ENCODE measurements at regions not wholly inside any gene's neighbourhood (a gene's known extent, or its start where the extent isn't known, plus 50 kb on each side); places are given as distances from the start of the nearest gene placed in this dataset.
"Not testable (repeated sequence)": the region's sequence is repeated elsewhere in the genome, so short reads cannot be mapped to it uniquely, and the experiment has no call there.

DNA sequence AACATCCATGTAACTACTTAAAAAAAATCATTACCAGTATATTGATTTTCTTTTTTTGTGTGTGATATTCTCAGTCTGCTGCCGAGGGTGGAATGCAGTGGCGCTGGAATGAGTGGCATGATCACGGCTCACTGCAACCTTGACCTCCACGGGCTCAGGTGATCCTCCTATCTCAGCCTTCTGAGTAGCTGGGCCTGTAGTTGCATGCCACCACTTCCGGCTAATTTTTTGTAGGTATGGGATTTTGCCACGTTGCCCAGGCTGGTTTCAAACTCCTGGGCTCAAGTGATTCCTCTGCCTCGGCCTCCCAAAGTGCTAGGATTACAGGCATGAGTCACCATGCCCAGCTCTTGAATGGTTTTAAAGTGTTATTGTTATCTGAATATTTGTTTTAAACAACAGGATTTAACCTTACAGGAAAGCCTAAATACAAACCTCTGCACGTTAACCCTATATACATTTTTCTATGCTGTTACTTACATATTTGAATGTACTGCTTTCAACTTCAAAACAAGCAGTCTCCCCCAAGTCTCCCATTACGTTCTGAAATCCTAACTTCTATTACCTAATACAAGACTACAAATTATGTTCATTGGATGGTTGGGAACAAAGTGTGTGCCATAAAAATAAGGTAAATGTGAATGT, 61.7 kb downstream of the KPNA2 start:
- H3K4me3 ChIP-seq (ENCODE audit: low read depth, low read length) = no peak overlapping the region
- DNase-seq (ENCODE audit: low read depth) = no peak
- TF ChIP-seq, protein P1, sequence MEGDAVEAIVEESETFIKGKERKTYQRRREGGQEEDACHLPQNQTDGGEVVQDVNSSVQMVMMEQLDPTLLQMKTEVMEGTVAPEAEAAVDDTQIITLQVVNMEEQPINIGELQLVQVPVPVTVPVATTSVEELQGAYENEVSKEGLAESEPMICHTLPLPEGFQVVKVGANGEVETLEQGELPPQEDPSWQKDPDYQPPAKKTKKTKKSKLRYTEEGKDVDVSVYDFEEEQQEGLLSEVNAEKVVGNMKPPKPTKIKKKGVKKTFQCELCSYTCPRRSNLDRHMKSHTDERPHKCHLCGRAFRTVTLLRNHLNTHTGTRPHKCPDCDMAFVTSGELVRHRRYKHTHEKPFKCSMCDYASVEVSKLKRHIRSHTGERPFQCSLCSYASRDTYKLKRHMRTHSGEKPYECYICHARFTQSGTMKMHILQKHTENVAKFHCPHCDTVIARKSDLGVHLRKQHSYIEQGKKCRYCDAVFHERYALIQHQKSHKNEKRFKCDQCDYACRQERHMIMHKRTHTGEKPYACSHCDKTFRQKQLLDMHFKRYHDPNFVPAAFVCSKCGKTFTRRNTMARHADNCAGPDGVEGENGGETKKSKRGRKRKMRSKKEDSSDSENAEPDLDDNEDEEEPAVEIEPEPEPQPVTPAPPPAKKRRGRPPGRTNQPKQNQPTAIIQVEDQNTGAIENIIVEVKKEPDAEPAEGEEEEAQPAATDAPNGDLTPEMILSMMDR (IDR thresholded peaks at IDR 0.05; ENCODE audit: low read depth, low read length, missing control alignments) = no peak

DNA sequence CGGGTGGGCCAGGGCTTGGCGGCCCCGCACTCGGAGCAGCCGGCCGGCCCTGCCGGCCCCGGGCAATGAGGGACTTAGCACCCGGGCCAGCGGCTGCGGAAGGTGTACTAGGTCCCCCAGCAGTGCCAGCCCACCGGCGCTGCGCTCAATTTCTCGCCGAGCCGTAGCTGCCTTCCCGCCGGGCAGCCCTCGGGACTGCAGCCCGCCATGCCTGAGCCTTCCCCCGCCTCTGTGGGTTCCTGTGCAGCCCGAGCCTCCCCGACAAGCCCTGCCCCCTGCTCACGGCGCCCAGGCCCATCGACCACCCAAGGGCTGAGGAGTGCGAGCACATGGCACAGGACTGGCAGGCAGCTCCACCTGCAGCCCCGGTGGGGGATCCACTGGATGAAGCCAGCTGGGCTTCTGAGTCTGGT, 63.8 kb downstream of the KPNA2 start:
- not testable (repeated sequence) for H3K4me3 ChIP-seq (ENCODE audit: low read depth, low read length); DNase-seq (ENCODE audit: low read depth)

DNA sequence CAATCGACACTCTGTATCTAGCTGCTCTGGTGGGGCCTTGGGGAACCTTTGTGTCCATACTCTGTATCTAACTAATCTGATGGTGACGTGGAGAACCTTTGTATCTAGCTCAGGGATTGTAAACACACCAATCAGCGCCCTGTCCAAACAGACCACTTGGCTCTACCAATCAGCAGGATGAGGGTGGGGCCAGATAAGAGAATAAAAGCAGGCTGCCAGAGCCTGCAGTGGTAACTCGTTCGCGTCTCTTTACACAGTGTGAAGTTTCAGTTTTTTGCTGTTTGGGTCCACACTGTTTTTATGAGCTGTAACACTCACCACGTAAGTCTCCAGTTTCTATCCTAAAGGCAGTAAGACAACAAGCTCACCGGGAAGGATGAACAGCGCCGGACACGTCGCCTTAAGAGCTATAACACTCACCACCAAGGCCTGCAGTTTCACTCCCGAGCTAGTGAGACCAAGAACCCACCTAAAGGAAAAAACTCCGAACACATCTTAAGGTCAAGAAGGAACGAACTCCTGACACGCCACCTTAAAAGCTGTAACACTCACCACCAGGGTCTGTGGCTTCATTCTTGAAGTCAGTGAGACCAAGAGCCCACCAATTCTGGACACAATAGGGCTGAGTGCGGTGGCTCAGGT, 64.6 kb downstream of the KPNA2 start:
- DNase-seq (ENCODE audit: low read depth) = no peak
- no peak overlapping the region for H3K4me3 ChIP-seq (ENCODE audit: low read depth, low read length)
- TF ChIP-seq, protein P1 (IDR thresholded peaks at IDR 0.05; ENCODE audit: low read depth, low read length, missing control alignments) = no peak

DNA sequence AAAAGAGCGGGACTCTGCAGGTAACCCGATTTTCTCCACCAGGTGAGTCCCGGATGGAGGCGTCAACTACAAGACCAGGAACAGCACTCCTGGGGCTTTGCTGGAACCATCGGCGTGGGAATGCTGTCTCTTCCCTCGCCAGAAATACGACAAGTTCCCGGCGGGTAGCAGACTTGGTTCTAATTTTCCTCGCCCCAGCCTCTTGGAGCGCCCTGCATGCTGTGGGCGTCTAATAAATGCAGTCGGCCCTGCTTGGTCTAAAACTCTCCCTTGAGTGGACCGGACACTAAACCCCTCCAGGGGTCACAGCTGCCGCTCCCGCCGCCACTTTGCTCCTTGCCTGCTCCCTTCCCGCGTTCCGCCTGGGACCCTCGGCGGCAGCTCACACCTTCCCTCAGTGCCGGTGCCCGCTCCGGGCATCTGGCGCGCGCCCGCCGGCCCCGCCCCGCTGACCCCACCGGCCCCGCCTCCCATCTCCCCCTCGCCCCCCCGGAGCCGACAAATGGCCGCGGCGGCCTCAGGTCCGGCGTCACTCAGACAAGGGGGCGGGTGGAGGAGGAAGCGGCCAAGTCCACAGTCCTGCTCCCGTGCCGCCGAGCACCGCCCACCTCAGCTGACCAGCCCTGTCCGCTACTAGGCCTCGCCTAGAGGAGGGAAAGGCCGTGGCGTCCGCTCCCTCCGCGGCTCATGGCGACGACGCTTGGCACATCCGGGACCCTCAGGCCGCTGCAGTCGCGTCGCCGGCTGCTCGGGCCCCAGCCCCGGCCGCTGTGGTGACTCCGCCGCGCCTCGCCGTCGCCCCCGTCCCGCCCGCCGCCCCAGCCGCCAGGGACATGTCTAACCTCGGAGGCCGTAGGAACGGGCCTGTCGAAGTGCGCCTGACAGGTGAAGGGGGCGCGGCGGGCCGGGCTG, 65.8 kb downstream of the KPNA2 start:
- H3K4me3 ChIP-seq (ENCODE audit: low read depth, low read length) = peak overlapping the region; percentile 65
- TF ChIP-seq, protein P1 (IDR thresholded peaks at IDR 0.05; ENCODE audit: low read depth, low read length, missing control alignments) = no peak
- no peak for DNase-seq (ENCODE audit: low read depth)

DNA sequence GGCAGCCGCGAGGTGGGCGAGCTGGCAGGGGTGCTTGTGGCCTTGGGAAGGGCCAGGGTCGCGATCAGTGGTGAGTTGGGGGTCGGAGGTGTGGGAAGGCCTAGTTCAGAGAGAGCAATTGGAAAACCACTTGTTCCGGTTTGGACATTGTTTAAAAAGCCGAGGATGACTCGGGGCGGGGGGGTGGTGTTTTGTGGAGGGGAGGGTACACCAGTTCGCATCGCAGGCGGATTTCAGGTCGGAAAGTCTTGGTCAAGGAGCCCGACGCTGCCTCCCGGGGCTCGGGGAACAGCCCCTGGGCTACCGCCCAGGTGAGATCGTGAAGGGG, 66.4 kb downstream of the KPNA2 start:
- peak overlapping the region; percentile 65 for H3K4me3 ChIP-seq (ENCODE audit: low read depth, low read length)
- DNase-seq (ENCODE audit: low read depth) = no peak
- TF ChIP-seq, protein P1 (IDR thresholded peaks at IDR 0.05; ENCODE audit: low read depth, low read length, missing control alignments) = no peak

DNA sequence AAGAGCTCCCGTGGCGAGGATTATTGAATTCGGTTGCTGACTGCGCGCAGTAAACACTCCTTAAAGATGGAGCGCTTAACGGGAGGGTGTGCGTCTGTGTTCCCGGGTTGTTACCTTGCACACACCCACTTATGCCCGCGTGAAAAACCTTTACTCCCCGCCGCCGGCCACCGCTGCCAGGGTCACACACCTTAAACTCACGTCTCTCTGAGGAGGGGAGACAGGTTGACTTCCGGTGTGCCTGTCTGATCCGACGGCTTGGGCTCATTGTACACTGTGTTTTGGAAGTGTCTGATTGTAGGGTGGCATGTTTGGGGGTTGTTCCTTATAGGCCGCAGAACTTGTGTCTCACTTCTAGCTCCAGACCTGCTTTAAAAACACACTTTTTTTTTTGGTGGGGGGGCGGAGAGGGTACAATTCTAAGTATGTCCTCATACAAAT, 66.8 kb downstream of the KPNA2 start:
- TF ChIP-seq, protein P1 (IDR thresholded peaks at IDR 0.05; ENCODE audit: low read depth, low read length, missing control alignments) = no peak
- no peak for DNase-seq (ENCODE audit: low read depth)
- peak overlapping the region; percentile 65 for H3K4me3 ChIP-seq (ENCODE audit: low read depth, low read length)

DNA sequence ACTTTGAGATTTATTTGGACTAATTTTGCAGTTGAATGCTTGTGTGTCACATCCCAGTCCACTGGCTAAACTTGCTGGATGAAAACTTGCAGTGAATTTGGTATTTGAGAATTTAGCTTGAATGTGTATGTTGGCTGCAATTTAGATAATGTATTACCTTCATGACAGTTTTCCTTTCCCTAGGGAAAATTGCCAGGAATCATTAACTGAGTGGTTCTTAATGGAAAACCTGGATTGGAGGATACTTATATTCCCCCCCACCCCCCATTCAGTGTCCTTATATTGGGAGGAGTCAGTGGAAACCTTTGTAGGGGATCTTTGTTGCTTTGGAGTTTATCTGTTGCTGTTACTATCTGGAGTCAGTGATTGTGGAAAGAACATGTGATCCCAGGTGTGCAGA, 67.6 kb downstream of the KPNA2 start:
- H3K4me3 ChIP-seq (ENCODE audit: low read depth, low read length) = no peak overlapping the region
- TF ChIP-seq, protein P1 (IDR thresholded peaks at IDR 0.05; ENCODE audit: low read depth, low read length, missing control alignments) = no peak
- DNase-seq (ENCODE audit: low read depth) = no peak
